SK-N-SH treated with all-trans-retinoic acid at 6 μM for 48 hours (cell line): ENCODE measurements at regions not wholly inside any gene's neighbourhood (a gene's known extent, or its start where the extent isn't known, plus 50 kb on each side); places are given as distances from the start of the nearest gene placed in this dataset.

Experiments
- ATAC-seq: fragments of 200-7000 bp; cut with Tn5 transposase; 3 replicates; pipeline ENCODE4 v1.9.1; 2020; ENCODE audit warnings: mild to moderate bottlenecking, moderate library complexity
- ARNTL ChIP-seq: fragments of 450-650 bp; formaldehyde crosslinking; IDR thresholded peaks from 2 replicates; pipeline ENCODE4 v1.5.0; 2020; ENCODE audit warnings: low read depth, mild to moderate bottlenecking, moderate library complexity, borderline replicate concordance
- BACH2 ChIP-seq: fragments of 250-450 bp; sonication (Bioruptor Pico); IDR thresholded peaks from 2 replicates; pipeline ENCODE4 v1.9.0; 2021; ENCODE audit warnings: mild to moderate bottlenecking, borderline replicate concordance
- CREB5 ChIP-seq: fragments of 250-450 bp; sonication (Bioruptor Pico); IDR thresholded peaks from 2 replicates; pipeline ENCODE4 v1.5.1; 2020; ENCODE audit warnings: low read depth, mild to moderate bottlenecking, moderate library complexity
- CSDC2 ChIP-seq: fragments of 250-450 bp; sonication (Bioruptor Pico); IDR thresholded peaks from 2 replicates; pipeline ENCODE4 v1.5.0; 2020; ENCODE audit warnings: mild to moderate bottlenecking, moderate library complexity
- CSRNP3 ChIP-seq: fragments of 250-450 bp; sonication (Bioruptor Pico); IDR thresholded peaks from 2 replicates; pipeline ENCODE4 v1.5.1; 2021; ENCODE audit warnings: mild to moderate bottlenecking, moderate library complexity
- GLIS3 ChIP-seq: fragments of 250-450 bp; sonication (Bioruptor Pico); IDR thresholded peaks from 2 replicates; pipeline ENCODE4 v1.5.0; 2020; ENCODE audit warnings: mild to moderate bottlenecking, moderate library complexity
- ISL1 ChIP-seq: fragments of 250-450 bp; sonication (Bioruptor Pico); IDR thresholded peaks from 2 replicates; pipeline ENCODE4 v2.1.2; 2022; ENCODE audit warnings: mild to moderate bottlenecking, moderate library complexity
- OSR1 ChIP-seq: fragments of 250-450 bp; sonication (Bioruptor Pico); IDR thresholded peaks from 2 replicates; pipeline ENCODE4 v1.8.0; 2022; ENCODE audit warnings: moderate library complexity, mild to moderate bottlenecking, inconsistent platforms
- PATZ1 ChIP-seq: fragments of 250-450 bp; sonication (Bioruptor Pico); IDR thresholded peaks from 2 replicates; pipeline ENCODE4 v1.8.0; 2020; ENCODE audit warnings: mild to moderate bottlenecking, moderate library complexity, borderline replicate concordance
- PPARA ChIP-seq: fragments of 250-450 bp; sonication (Bioruptor Pico); IDR thresholded peaks from 2 replicates; pipeline ENCODE4 v1.5.0; 2020; ENCODE audit warnings: mild to moderate bottlenecking, borderline replicate concordance
- RARB ChIP-seq: fragments of 250-450 bp; sonication (Bioruptor Pico); IDR thresholded peaks from 2 replicates; pipeline ENCODE4 v1.8.0; 2021; ENCODE audit warnings: mild to moderate bottlenecking, moderate library complexity
- TCF4 ChIP-seq: fragments of 250-450 bp; sonication (Bioruptor Pico); IDR thresholded peaks from 2 replicates; pipeline ENCODE4 v1.8.0; 2021; ENCODE audit warnings: mild to moderate bottlenecking, moderate library complexity, borderline replicate concordance
- TOX ChIP-seq: fragments of 250-450 bp; sonication (Bioruptor Pico); IDR thresholded peaks from 2 replicates; pipeline ENCODE4 v1.8.0; 2021; ENCODE audit warnings: mild to moderate bottlenecking, moderate library complexity, borderline replicate concordance
- TSHZ2 ChIP-seq: fragments of 250-450 bp; sonication (Bioruptor Pico); IDR thresholded peaks from 2 replicates; pipeline ENCODE4 v1.5.0; 2020; ENCODE audit warnings: mild to moderate bottlenecking, moderate library complexity
- ZC3H10 ChIP-seq: fragments of 250-450 bp; sonication (Bioruptor Pico); IDR thresholded peaks from 2 replicates; pipeline ENCODE4 v1.5.1; 2021; ENCODE audit warnings: mild to moderate bottlenecking, moderate library complexity
- ZFP30 ChIP-seq: fragments of 450-650 bp; formaldehyde crosslinking; IDR thresholded peaks from 2 replicates; pipeline ENCODE4 v1.5.0; 2022; ENCODE audit warnings: mild to moderate bottlenecking, moderate library complexity
- ZNF565 ChIP-seq: fragments of 450-650 bp; formaldehyde crosslinking; conservative IDR thresholded peaks from 2 replicates; pipeline ENCODE4 v1.5.0; 2020; ENCODE audit warnings: low read depth, mild to moderate bottlenecking, moderate library complexity
- ZNF8 ChIP-seq: fragments of 450-650 bp; formaldehyde crosslinking; IDR thresholded peaks from 2 replicates; pipeline ENCODE4 v1.5.0; 2020; ENCODE audit warnings: mild to moderate bottlenecking, moderate library complexity
- TF ChIP-seq, protein P1 (sequence below): fragments of 250-450 bp; sonication (Bioruptor Pico); IDR thresholded peaks from 2 replicates; pipeline ENCODE4 v1.8.0; 2021; ENCODE audit warnings: low read depth, mild to moderate bottlenecking, moderate library complexity, borderline replicate concordance

GRCh38 chr9:90343991-90344390 lies 298.6 kb downstream of the DIRAS2 start:
- TF ChIP-seq RARB (CRISPR knock-in tag): no peak
- TF ChIP-seq CREB5: no peak
- TF ChIP-seq TOX: no peak
- no peak for TF ChIP-seq CSDC2 (CRISPR knock-in tag)
- no peak for TF ChIP-seq CSRNP3 (CRISPR knock-in tag)
- TF ChIP-seq OSR1: no peak
- TF ChIP-seq TSHZ2 (CRISPR knock-in tag): no peak
- no peak for TF ChIP-seq ZNF8
- TF ChIP-seq, all 23 proteins: peak for 0
- no peak for ATAC-seq

- ATAC-seq: no peak
- TF ChIP-seq ZNF8: no peak
- TF ChIP-seq PPARA (CRISPR knock-in tag): no peak
- peak; percentile 29; the same call in 1 of the 2 replicates for TF ChIP-seq ISL1 (CRISPR knock-in tag)
- peak; percentile 66; the same call in 1 of the 2 replicates for TF ChIP-seq TCF4 (CRISPR knock-in tag)
- peak; percentile 47; the same call in 1 of the 2 replicates for TF ChIP-seq TSHZ2 (CRISPR knock-in tag)
- no peak for TF ChIP-seq BACH2 (CRISPR knock-in tag)
- TF ChIP-seq TOX: no peak
- TF ChIP-seq ZNF565 (CRISPR knock-in tag): no peak
- no peak for TF ChIP-seq ZFP30 (CRISPR knock-in tag)
- TF ChIP-seq, protein P1, sequence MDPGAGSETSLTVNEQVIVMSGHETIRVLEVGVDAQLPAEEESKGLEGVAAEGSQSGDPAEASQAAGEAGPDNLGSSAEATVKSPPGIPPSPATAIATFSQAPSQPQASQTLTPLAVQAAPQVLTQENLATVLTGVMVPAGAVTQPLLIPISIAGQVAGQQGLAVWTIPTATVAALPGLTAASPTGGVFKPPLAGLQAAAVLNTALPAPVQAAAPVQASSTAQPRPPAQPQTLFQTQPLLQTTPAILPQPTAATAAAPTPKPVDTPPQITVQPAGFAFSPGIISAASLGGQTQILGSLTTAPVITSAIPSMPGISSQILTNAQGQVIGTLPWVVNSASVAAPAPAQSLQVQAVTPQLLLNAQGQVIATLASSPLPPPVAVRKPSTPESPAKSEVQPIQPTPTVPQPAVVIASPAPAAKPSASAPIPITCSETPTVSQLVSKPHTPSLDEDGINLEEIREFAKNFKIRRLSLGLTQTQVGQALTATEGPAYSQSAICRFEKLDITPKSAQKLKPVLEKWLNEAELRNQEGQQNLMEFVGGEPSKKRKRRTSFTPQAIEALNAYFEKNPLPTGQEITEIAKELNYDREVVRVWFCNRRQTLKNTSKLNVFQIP (CRISPR knock-in tag): no peak
- no peak for TF ChIP-seq ZC3H10
Measured at GRCh38 chr9:90365666-90366065, 277.0 kb downstream of the DIRAS2 start.

- ATAC-seq: no peak
- TF ChIP-seq CREB5: no peak
- TF ChIP-seq TSHZ2 (CRISPR knock-in tag): no peak
- TF ChIP-seq TOX: no peak
- no peak for TF ChIP-seq TCF4 (CRISPR knock-in tag)
- TF ChIP-seq ZNF8: no peak
- TF ChIP-seq RARB (CRISPR knock-in tag): no peak
- no peak for TF ChIP-seq ARNTL
- no peak for TF ChIP-seq ZFP30 (CRISPR knock-in tag)
- TF ChIP-seq GLIS3 (CRISPR knock-in tag): no peak
- TF ChIP-seq PATZ1 (CRISPR knock-in tag): no peak
- TF ChIP-seq ZNF565 (CRISPR knock-in tag): no peak
Measured at GRCh38 chr9:90368241-90368640, 274.4 kb downstream of the DIRAS2 start.
